T1000 (cell line): ENCODE measurements at regions not wholly inside any gene's neighbourhood (a gene's known extent, or its start where the extent isn't known, plus 50 kb on each side); places are given as distances from the start of the nearest gene placed in this dataset.

ENCODE experiments used
- DNase-seq: peaks from one replicate; lab custom pipeline; 2025; ENCODE audit warnings: mixed read lengths; lab: John Stamatoyannopoulos, UW

DNA sequence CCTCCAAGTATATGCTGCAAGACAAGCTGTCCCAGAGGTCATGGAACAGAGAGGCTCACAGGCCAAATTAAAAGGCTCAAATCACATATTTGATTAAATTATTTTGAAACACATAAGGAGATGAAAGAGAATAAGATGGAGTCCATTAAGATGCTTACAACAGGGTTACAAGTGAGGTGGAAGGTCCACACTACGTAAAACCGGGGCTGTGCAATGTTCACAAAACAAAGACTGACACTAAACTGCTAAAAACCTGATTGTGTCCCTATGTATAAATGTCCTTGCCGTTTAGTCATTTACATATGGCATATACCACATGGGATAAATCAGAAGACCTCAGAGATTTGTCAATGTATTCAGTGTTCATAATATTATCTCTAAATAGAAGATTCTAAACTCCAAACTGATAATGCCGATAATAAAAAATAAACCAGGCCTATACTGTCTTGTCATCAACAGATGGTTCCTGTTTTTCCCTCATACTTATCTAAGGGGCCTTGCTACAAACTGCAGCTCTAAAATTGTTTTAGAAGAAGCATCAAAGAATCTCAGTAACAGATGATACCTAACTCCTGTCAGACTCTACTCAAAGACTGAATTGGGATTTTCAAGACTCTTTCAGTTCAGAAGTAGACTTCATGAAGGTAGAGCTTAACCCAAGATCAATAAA lies 51.8 kb upstream of the RIPOR2 start:
- no peak for DNase-seq

DNA sequence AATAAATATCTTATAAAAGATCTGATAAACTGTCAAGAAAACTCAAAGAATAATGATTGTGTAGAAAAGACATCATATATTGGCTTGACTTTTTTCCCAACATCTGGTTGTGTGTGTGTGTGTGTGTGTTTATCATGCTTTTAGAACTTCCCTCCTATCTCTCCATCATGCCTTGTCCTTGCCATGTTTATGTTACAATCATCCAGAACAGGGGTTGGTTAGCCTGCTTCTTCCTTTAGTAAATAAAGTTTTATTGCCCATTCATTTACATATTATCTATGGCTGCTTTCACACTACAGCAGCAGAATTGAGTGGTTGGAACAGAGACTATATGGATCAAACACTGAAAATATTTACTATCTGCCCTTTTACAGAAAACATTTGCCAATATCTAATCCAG lies 52.8 kb upstream of the RIPOR2 start:
- DNase-seq = no peak

DNA sequence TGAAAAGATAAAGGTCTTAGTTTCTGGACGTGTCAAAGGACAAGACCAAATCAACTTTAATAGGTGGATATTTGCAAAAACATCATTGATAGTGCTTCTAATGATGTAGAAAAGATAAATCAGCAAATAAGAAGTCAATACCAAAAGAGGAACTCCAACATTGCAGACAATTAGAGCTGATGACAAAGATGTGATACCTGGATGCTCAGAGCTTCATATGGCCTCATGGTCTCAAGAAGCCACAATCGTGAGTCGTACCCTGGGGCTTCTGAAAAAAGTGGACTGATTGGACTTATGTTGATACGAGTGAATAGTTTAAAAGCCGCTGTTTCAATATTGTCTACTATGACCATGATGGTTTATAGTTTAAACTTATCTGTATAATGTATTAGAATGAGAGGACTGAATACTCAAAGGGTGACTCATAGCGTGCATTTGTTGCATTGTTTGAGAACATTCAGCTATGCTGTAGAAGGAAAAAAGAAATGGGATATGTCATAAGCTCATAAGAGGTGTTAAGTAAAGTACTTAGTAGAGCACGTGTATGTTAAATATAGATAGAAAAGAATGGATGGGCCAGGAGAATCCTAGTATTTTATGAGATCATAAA lies 54.6 kb upstream of the RIPOR2 start:
- no peak for DNase-seq

- DNase-seq = no peak
These were observed 55.4 kb upstream of the RIPOR2 start for GRCh38 chr6:24990944-24991809.

- DNase-seq = peak; percentile 30
These were observed 56.2 kb upstream of the RIPOR2 start for GRCh38 chr6:24991810-24992467.

GRCh38 chr6:24994812-24995211 lies 59.1 kb upstream of the RIPOR2 start:
- DNase-seq = no peak

DNA sequence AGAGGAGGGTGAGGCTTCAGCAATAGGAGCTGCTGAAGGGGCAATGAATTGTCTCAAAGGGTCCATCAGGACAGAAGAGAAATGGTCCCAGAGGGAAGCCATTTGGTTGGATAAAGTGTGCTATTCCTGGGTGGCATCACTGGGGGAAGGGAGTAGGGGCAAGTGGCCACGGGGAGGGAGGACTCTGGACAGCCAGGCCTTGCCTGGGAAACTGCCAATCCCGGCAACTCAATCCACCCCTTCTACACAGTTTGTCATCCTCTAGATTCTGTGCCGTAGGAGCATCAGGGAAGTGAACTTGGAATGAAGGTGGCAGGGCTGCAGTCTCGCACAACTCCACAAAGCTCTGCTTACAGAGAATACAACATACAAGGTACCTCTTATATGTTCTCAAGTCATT lies 59.5 kb upstream of the RIPOR2 start:
- DNase-seq = no peak

DNA sequence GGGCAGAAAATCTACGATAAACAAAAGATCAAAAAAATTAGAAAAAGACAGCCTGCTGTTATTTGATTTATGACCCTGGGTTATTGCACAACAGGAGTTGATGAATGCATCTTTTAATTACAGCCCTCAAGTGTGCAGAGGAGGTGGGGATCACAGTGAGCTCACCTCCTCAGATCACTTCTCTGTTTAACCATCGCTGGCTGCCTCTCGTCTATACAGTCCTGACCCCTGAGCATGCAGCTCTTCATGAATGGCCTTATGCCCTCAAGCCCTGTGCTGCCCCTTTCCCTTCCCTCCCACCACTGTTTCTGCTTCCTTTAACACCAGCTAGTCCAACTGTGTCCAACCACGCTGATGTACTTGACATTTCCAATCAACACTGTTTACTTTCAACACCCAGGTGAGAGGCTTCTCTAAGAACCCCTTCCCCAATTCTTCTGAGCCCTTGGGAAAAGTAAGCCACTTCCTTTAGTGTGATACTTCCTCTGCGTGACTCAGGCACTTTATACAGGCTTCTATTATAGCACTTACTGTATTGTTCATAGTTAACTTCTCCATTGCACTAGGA lies 60.6 kb upstream of the RIPOR2 start:
- DNase-seq = no peak

DNA sequence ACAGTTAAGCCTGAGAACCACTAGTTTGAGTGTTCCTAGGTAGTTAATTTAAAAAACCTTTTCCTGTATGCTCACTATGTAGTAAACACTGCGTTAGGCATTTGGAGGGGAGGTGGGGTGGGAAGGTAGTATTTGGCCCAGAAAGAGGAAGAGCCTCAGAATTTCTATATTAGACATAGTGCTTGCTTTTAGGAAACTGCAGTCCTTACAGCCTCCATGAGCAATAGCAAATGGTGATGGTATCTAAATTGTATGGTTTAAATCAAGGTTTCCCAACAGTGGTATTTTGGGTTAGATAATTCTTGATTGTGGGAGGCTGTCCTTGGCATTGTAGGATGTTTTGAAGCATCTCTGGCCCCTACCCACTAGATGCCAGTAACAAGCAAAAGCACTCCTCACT lies 61.5 kb upstream of the RIPOR2 start:
- no peak for DNase-seq

- DNase-seq = no peak
These were observed 62.1 kb upstream of the RIPOR2 start for GRCh38 chr6:24997905-24998304.

DNA sequence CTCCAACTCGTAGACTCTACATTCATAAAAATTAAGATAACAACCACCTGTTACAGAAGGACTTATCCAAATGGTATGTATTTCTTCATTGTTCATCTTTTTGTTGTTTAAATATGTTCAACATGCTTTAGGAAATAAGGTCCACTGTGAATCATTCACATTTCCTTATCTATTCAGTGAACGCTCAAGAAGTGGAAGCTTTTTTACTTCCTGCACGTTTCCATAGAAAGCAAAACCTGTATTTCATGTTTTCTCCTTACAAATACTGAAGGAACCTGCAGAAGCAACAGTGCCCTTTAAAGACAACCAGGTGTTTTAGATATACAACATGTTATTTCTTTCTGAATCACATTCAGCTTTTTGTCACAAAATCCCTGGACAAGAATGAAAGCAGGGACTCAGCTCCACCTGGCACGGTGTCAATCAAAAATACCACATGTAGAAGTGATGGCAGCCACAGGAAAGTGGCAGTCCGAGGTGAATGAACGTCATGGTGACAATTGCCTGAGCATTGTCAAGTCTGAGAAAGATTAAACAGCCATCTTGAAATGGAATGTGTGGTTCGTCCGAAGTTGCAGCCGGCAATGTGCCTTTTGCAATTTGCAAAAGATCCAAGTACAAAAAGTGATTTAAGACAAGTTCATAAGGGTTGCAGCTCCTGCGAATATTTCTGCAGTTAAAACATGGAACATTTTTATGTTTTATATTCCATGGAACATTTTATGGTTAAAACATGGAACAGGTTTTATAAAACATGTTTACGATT lies 66.7 kb upstream of the RIPOR2 start:
- DNase-seq = no peak

DNA sequence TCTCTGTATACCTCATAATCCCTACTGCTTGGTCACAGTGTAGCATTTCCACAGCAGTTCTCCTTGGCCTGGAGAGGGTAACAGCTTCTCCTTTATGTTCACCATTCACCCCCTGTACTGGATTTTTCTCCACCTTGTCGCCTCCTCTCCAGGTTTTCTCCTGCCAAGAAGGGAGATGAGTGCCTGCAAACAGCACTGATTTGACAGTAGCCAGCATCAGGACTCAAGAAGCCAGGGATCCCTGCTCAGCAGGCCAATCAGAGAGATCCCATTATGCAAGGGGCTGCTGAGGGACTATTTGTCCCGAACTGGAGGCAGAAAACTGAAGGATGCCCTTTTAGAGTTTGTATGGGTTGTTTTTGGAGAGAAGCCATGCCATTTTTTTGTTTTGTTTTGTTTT lies 68.6 kb upstream of the RIPOR2 start:
- DNase-seq = no peak

DNA sequence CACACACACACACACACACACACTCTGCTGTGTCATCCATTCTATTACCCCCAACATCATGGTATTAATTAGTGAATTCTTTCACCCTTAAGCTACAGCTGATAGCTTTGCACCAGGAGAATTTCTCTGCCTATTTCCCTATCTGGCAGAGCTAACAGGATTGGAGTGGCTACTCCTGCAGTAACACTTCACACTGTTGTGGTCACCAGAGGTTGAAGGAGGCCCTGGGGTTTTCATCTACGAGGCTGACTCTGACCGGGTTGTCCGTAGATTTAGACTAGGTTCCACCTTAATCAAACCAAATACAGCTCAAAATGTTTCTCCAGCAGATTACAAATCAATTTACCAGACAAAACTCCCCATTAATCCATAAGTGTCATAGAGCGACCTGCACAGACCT lies 69.2 kb upstream of the RIPOR2 start:
- no peak for DNase-seq

GRCh38 chr6:25006075-25006474 lies 70.3 kb upstream of the RIPOR2 start:
- no peak for DNase-seq

DNA sequence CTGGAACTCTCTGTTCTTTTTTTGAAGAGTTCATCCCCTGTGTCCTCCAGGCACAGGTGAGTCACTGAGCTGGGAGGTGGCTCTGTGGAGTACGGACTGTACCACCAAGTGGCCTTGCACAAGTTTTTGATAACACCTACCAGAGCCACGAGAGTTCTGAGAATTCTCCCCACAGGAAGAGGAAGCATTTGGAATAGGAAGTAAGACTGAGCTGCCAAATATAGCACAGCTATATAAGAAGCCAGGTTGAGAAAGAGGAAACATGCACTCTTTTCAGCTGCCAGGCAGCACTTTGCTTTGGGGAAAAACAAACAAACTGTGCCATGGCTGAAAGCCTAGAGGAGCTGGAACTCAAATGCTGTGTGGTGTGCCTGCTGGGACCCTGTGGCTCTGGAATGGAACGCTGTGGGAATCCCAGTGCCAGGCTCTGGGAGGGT lies 70.8 kb upstream of the RIPOR2 start:
- no peak for DNase-seq

DNA sequence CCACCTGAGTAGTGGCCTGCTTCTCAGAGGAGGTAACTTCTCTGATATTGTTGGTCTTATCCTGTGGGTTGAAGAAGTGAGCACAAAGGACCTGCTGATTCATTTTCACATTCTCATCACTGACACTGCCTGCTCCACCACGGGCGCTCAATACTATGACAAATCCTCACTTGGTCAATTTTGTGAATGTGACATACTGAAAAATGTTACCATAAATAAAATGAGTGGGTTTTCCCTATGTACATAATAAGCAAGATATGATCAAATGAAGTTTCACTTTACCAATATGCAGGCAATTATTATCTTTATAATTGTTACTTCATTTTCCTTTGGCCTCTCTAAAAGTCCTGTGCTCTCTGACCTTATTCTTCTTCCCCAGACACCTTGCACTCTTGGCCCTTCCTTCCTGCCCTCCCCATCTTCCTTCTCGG lies 71.5 kb upstream of the RIPOR2 start:
- no peak for DNase-seq

DNA sequence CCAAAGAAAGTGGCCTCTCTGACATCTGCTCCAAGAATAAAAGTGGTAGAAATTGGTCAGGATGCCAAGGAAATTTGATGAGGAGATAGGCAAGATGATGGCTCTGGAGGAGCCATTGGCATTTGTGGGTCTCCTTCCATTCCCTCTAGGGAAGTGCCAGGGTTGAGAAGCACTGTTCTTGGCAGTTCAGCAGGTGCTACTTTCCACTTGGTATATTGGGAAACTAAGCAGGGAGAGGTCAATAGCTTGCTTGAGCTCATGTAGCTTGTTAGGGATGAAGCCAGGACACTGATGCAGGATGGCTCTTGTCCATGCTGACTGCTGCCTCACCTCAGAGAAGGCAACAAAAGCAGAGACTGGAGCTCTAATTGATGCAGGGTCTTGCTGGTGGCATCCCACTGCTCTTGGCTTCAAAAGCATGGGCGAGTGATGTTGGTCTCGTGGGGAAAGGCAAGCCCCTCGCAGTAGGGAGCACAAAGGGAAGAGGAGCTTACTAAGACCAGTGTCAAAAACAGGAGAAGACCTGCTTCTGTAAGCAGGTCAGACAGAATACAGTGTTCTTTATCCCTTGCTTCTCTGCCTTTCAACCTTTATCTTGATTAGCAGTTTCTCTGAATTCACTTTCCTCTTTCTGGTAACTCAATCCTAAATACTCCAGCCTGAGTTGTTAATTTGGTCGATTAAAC lies 73.1 kb upstream of the RIPOR2 start:
- DNase-seq = no peak

- no peak for DNase-seq
These were observed 73.6 kb upstream of the RIPOR2 start for GRCh38 chr6:25009393-25009710.

- no peak for DNase-seq
These were observed 74.4 kb upstream of the RIPOR2 start for GRCh38 chr6:25010176-25010575.

DNA sequence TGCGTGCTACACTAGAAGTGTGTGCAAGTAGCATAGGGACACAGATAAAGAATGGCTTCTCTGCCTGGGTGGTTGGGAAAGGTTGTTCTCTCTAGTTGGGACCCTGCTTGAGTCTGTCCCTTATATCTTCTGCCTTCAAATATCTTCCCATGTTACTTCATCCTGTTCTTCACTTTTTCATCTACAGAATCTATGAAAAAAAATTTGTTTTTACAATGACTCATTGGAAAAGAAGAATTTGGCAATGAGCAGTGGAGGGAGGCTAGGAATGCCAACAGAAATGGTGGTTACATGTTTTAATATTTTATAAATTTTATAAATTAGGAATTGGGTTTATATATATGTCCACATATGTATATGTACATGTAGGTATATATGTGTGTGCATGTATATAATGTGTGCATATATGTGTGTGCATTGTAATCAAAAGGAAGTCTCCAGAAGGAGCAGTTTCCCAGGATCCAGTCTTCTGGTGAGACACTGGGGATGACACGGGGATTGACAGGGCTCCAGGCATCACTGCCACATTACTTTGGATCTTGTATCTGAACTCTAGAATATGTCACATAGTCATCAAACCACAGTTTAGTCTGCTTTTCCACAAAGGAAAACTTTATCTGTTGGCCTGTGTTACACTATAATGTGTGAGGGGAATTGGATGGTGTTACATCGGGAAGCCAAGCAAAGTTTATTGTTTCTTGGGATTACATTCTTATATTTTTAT lies 75.3 kb upstream of the RIPOR2 start:
- DNase-seq = no peak
